ENCODE measurements at regions not wholly inside any gene's neighbourhood (a gene's known extent, or its start where the extent isn't known, plus 50 kb on each side); places are given as distances from the start of the nearest gene placed in this dataset.

DNA sequence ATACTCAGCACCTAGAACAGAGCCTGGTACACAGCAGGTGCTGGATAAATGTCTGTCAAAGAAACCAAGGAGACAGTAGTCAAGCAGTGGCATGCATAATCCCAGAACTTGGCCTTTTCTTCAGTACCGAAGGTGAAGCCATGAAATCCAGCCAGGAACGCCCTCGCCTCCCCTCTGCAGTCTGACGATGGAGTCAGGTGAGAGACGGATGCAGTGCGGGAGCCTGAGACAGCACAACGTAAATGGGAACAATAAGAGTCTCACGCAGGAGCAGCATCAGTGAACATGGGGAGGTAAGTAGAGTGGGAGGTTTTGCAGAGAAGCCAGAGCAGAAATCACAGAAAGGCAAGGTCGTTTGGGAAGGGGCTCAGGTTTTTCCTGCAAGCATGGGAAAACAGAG, 389.3 kb upstream of the MYT1L start:
- TF ChIP-seq CTCF (IDR thresholded peaks at IDR 0.05) = no peak
- TF ChIP-seq POLR2A (IDR thresholded peaks at IDR 0.05) = no peak
